NCI-H1092 (cell line): ENCODE measurements at regions not wholly inside any gene's neighbourhood (a gene's known extent, or its start where the extent isn't known, plus 50 kb on each side); places are given as distances from the start of the nearest gene placed in this dataset.

Experiments
- DNase-seq: peaks from one replicate; lab custom pipeline; 2025; lab: John Stamatoyannopoulos, UW

DNA sequence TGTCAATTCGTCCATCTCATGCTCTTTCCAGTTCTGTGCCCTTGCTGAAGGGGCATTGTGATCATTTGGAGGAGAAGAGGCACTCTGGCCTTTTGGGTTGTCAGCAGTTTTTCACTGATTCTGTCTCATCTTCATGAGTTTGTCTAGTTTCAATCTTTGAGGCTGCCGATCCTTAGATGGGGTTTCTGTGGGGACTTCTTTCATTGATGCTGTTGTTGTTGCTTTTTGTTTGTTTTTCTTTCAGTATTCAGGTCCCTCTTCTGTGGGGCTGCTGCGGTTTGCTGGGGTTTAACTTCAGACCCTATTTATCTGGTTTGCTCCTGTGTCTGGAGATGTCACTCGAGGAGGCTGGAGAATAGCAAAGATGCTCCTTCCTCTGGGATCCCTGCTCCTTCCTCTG is 224.3 kb downstream of the JRKL start:
- no peak for DNase-seq

DNA sequence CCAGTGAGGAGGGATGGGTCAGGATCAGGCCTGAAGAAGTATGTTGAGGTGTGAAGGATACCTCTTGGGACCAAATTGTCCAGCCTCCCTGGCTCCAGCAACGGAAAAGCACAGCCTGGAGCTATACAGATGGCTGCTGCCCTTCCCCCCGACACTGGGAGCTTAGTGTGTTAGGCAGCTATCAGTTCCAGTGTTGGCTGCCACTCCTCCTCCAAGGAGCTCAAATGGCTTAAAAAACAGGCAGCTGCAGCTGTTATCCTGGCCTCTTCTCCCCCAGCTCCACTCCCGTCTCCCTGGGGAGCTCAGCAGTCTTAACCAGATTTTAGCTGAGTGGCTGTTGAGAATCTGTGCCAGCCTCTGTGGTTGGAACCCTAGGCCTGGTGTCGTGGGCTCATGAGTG is 225.0 kb downstream of the JRKL start:
- no peak for DNase-seq

DNA sequence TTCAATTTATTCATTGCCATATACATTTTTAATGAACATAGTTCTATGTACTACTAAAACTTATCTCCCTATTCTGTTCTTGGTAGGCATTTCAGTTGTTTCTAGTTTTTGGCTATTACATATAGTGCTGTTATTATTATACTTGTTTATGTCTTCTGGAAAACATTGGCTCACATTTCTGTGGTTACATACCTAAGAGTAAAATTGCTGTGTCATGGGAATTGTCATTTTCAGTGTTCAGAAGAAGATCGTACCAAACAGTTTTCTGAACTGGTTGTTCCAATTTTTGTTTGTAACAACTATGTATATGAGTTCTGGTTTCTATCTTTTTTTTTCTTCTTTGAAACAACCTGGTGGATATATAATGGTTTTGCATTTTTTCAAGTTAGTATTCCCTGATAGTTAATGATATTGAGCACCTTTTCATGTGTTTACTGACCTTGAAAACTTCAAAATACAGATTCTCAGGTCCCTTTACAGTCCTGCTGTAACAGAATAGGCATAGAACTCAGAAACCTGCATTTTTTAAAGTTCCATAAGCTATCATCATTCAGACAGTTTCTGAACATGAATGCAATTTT is 230.7 kb downstream of the JRKL start:
- DNase-seq = no peak

DNA sequence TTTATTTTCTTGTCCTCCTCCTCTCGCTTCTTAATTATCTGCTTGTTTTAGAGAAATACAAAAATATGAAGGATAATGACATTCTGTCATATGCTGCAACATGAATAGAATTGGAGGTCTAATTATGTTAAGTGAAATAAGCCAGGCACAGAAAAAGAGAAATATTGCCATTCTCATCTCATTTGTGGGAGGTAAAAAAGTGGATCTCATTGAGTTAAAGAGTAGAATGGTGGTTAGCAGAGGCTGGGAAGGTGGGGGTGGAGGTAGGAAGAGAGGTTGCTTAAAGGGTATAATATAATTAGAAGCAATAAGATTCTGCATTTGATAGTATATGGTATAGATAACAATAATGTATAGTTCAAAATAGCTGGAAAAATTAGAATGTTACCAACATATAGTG is 231.3 kb downstream of the JRKL start:
- no peak for DNase-seq

DNA sequence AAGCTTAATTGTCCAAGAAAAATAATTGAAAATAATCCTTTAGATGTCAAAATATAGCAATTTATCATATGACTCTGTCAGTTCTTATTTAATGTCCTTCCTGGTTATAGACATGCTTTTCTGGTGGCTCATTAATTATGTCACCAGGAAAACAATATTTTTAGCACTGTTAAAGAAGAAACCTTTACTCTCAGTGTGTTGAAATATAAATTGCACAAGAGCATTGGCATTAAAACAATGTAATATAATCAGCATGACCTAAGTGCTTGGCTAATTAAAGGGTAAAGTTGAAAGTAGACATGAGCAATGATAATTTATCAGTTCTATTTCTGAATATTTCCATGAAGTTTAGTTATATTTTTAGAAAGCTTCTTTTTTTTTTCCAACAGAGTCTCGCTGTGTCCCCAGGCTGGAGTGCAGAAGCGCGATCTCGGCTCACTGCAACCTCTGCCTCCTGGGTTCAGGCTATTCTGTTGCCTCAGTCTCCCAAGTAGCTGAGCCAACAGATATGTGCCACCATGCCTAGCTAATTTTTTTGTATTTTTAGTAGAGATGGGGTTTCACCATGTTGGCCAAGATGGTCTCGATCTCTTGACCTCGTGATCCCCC is 232.3 kb downstream of the JRKL start:
- DNase-seq = no peak

DNA sequence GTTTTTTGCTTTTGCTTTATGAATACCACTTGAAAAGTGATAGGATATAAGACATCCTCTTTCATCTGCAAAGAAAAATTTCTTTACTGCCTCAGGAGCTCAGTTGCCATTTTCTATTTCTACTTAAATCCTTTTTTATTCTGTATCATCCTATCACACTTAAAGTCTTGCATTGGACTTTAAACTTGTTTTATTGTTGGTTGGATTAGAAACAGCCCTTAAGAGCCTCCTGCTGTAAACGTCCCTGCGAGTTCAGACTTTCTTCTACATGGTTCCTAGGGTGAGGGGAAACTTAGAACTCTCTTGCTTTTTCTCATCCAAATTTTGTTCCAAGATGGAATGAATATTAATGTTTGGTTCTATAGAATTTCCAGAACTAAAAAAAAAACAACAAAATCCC is 234.3 kb downstream of the JRKL start:
- DNase-seq = no peak

DNA sequence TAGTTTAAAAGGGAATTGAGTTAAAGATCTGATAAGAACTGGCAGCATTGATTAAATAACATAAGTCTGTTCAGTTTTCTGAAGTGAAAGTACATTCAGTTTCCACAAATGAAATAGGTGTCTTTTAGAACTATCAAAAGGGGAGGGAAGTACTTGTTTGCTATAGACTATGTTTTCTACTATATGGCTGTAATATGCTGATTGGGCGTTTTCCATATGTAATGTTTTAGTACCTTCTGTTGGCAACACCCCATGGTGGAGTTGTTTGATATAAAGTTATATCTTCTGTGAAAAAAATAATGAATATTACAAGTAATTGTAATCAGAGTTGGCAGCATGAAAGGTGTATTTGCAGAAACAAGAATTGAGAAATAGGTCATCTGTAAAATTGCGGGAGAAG is 237.6 kb downstream of the JRKL start:
- no peak for DNase-seq

DNA sequence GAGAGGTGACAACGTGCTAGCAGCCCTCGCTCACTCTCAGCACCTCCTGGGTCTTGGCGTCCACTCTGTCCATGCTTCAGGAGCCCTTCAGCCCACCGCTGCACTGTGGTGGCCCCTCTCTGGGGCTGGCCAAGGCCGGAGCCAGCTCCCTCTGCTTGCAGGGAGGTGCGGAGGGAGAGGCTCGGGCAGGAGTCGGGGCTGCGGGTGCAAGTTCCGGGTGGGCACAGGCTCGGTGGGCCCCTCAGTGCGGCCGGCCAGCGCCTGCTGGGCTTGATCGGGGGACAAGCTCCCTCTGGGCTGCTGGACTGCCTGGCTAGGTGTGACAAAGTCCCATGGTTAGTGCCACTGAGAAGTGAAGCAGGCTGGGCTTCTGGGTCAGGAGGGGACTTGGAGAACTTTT is 245.8 kb downstream of the JRKL start:
- DNase-seq = no peak

DNA sequence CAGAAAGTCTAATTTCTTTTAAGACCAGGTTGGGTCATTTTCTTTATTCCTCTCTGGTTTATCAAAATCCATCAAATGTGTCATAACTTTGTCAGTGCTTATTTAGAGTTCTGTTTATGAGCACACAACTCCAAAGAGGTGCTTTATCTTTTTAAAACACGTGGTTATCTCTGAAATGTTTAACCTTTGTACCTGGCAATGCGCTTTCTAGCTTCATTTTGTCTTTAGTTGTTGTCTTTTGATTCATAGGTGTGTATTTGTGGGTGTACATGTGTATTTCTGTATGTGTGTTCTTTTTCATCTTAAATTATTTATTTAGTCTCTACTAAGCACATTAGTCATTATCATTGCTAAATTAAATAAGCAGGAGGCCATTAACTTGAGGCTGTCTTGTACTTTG is 251.4 kb downstream of the JRKL start:
- no peak for DNase-seq

DNA sequence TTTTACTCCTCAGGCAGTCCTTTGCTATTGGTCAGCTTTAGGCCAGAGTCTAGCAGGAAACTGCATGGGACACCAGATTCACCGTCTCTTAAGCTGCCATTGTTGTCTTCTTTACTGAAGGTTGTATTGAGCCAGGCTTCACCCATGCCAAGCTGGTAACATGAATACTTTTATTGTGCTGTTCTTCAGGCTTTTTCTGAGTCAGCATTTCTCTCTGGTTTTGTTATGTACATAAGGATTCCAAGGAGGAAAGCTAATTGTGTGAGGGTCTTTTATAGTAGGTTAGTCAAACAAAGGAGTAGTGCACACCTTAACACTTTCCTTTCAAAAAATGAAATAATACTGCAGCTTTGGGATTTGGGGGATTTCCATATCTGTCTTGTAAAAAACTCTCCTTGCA is 252.8 kb downstream of the JRKL start:
- no peak for DNase-seq

DNA sequence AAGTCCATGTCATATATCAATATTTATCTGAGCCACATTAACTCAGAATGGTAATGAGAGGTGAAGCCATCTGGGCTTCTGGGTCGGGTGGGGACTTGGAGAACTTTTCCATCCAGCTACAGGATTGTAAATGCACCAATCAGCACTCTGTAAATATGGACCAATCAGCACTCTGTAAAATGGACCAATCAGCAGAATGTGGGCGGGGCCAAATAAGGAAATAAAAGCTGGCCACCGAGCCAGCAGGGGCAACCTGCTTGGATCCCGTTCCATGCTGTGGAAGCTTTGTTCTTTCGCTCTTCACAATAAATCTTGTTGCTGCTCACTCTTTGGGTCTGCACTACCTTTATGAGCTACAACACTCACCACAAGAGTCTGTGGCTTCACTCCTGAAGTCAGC is 253.4 kb downstream of the JRKL start:
- no peak for DNase-seq

DNA sequence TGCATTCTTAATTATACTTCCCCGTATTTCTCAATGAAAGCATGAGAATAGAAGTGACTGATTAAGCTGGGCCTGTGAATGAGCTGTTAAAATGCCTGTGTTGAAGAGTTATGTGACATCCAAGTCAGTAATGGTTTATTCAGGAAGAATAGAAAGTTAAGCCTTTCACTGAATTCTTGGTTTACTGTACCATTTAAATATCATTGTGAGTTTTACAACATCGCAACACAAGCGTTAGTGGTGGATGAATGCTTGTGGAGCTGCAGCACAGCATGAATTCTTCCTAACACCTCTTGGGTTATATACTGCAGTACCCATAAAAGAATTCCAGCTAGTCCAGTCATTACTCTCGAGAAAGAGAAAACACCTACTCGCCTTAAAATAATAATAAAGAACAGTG is 257.8 kb downstream of the JRKL start:
- no peak for DNase-seq

DNA sequence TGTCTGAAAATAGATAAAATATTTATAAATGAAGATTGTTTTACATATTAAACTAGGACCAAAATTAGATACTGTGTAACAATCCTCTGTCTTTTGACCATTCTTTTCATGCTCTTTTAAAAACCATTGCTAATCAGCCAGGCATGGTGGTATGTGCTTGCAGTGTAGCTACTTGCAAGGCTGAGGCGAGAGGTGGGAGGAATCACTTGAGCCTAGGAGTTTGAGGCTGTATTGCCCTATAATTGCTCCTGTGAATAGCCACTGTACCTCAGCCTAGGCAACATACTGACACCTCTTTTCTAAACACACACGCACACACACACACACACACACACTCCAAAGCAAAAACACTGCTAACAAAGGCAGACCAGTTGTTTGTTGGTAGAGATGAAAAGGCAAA is 259.2 kb downstream of the JRKL start:
- no peak for DNase-seq

DNA sequence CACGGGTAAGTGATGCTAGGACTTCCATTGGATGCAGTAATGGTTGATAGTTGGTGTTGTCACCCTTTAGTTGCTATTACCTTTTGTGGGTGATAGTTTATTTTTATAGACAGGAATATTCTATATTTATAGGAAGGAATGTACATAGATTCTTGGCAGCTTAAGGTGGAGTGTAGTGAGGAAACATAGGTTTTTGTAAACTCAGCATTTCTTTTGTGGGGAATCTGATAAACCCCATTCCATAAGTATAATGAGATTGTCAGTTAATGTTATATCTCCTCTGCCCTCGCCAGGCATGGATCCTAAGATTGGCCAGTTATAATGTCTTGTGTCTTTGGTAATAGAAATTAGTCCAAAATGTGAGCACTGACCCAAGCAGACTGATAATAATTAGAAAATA is 262.7 kb downstream of the JRKL start:
- no peak for DNase-seq

DNA sequence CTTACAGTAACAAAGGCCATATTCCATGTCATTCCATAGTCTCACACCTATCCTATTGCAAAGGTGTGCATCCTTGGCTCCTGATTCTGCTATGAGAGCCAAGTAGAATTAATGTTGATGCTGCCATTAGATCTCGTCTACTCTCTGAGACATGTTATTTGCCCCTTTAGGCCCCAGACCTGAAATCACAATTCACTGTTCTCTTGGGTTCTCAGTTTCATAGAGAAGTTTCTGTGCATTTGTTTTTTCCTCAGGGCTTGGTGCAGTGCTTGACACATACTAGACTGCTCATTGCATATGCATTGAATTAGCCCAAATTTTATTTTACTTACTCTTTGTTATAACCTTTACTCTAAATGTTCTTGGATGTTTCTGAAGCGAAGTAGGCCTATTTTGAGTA is 265.7 kb downstream of the JRKL start:
- DNase-seq = no peak

DNA sequence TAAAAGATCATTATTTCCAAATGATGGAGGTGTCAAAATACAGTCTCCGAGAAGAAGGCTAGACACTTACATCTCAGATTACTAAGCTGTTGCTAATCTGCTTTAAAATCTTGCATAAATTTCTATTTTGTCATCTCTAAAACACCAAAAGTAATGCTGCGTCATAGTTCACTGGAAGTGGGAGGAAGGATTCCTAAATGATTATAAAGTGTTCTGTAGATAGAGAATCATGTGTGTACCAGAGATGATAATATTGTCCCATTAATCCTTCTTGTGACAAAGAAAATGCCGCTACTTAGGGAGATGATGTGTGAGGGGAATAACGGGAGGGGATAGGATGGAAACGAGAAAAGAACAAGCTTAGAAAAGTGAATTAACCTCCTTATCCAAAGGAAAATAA is 268.6 kb downstream of the JRKL start:
- DNase-seq = no peak

DNA sequence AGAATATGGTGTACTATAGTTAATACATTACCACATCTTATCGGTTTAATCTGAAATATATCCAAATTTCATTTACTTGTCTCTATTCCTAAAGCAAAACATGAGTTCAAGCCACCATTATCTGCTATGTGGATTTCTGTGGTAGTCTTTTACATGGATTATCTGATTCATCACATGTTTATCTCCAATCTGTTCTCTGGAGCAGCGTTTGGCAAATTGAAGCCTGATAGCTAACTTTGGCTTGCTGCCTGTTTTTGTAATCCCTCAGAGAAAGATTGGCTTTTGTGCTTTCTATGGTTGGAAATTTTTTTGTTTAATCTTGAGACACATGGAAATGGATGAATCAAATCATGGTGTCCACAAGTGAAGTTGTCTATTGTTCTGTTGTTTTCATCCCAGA is 274.3 kb downstream of the JRKL start:
- no peak for DNase-seq

DNA sequence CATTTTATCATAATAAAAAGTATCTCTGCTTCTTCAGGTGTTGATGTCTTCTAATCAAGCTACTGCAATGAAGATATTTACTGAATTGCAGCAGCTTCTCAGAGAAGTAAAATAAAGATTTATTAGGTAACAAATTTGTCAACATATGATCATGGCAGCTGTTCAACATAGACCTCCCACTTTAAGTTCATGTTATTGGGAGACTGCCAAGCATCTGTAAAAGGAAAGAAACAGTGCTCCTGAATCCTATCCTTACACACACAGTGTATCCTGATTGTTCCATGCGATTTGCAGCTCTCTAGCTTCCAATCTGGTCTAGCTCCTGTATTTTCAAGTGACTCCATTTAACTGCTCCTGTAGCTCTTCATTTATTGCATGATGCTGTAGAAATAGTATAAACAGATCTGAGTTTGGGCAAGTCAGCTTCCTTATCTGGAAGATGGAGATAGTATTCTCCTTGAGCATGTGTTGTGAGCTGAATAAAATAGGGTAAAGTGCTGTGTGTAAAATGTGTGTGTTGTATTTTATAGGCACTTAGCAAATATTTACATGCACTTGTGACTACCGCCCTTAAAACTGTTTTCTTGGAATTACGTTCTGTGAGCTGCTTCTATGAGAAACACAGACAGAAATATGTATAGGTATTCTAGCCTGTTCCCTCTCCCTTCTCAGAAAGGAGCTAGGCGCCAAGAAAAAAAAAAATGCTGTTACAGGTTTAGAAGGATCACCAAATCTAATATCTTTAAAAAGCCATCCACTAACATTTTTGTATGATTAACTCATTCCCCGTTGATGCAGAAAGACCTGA is 290.6 kb downstream of the JRKL start:
- DNase-seq = no peak

DNA sequence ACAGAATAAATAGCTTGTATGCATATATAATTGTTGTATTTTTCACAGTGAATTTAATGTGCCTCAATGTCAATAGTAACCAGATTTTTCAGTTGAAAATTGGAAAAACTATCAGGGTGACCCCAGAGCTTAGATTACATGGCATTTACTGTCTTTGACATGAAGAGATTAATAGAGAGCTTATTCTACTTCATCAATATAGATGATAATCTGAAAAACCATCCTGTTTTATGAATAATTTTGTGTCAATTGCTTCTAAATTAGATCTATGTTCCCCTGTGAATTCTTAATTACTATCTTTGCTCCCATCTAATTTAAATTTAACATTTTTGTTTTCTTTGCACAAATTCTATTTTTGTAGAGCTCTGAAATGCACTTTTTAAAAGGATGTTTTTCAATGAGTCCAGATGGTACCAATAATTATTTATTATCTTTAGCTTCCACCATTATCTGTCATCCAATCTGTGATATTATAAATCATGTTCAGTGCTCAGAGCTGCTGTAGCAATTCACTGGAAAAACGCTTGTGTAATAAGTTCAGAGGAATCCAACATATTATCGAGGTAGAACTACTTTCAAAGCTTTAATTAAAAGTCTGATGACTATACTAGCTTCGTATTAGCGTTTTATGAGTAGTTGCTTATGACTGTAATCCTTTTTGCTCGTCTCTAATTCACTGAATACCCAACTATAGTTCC is 291.4 kb downstream of the JRKL start:
- no peak for DNase-seq

DNA sequence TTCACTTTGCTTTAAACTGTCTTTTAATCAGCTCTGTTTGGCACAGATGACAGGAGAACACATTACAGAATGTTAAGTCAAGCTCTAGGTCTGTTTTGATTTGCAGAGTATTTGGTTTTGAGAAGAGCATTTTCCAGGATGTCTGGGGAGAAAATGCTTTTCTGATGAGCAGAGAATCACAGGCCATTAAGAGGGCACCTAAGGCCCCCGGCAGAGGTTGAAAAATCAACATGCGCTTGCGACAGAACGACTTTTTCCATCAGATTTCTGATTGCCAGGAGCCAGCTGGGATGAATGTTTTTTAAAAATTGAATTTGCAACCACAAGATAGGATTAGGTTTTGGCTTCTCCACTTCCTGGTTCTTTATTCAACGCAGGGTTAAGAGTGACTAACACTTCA is 304.5 kb downstream of the JRKL start:
- DNase-seq = no peak

DNA sequence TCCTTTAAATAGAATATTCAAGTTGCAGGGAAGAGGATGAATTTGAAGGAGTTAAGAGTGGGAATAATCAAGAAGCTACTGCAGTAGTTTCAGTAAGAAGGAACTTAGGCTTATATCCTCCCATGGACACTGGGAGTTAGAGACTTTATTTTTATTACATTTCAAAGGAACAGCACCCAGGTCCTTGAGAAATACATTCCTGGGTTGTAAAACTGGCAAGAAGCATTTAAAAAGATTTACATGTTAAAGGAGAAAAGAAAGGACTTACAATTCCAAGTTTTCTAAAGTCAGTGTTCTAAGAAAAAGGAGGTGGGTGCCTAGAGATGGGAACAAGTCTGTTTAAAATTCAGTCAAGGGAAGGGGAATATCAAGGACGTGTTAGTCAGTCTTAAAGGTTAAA is 306.9 kb downstream of the JRKL start:
- no peak for DNase-seq

DNA sequence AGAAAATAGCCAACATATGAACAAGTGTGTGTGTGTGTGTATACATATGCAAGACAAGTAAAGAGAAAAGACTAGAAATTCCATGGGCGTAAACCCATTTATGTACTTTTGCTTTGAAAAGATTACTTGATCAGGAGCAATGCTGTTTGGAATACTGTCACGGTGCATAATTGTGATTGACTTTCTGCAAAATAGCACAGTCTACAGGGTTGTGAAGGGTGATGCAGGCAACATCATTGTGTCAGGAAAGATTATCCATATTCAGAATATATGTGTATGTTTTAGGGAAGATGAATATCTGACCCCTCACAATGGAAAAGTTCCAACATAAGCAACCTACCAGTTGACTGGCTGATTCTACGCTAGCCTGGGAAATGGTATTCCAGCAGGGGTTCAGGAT is 307.7 kb downstream of the JRKL start:
- DNase-seq = no peak

DNA sequence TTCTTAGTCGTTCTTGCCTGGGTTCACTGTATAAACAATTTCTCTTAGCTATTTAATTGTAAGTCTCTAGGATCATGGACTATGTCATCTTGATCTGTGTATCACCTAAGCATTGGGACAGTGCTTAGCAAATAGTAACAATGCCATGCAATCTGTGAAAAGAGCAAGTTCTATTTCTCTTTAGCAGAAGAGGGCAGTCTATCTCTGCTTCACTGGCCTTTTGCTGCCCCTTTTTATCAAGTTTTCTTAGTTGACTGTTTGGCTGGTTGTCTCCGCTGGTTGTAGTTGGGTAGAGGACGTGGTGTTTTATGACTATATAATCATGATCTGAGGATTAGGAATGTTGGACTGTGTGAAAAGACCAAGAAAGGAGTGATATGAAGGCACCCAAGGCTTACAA is 315.0 kb downstream of the JRKL start:
- DNase-seq = no peak
